Liver (tissue), 3 donors: ENCODE measurements at regions not wholly inside any gene's neighbourhood (a gene's known extent, or its start where the extent isn't known, plus 50 kb on each side); places are given as distances from the start of the nearest gene placed in this dataset.

Experiments used
- ATF3 ChIP-seq: IDR thresholded peaks from 2 replicates; pipeline ENCODE4 v1.6.1; 2016; ENCODE audit warnings: antibody characterized with exemption
- CTCF ChIP-seq: fragments of 150-350 bp; IDR thresholded peaks from 2 replicates; pipeline ENCODE4 v1.5.1; 2017; ENCODE audit warnings: improper control_type of control experiment, low read depth, low read length; ENCODE audit not compliant: missing input control
- EGR1 ChIP-seq, 2 donors: IDR thresholded peaks; 2 replicates each; pipeline ENCODE4 v1.6.1; 2016 to 2018; ENCODE audit warnings: antibody characterized with exemption in 2 of 2, low read depth in 2 of 2
- MAX ChIP-seq: IDR thresholded peaks from 2 replicates; pipeline ENCODE4 v1.6.1; 2016; ENCODE audit warnings: antibody characterized with exemption
- REST ChIP-seq: IDR thresholded peaks from 2 replicates; pipeline ENCODE4 v1.6.1; 2016; ENCODE audit warnings: antibody characterized with exemption, mild to moderate bottlenecking
- TAF1 ChIP-seq: conservative IDR thresholded peaks from 2 replicates; pipeline ENCODE4 v1.6.1; 2016; ENCODE audit warnings: antibody characterized with exemption, mild to moderate bottlenecking
- ZBTB33 ChIP-seq: IDR thresholded peaks from 2 replicates; pipeline ENCODE4 v1.6.1; 2016; ENCODE audit warnings: antibody characterized with exemption
- donor health status: healthy.
- donor health status: healthy.

GRCh38 chr2:161048317-161048716 is 111.9 kb upstream of the TANK start:
- no peak for TF ChIP-seq CTCF
- no peak for TF ChIP-seq TAF1
- TF ChIP-seq ATF3: no peak
- TF ChIP-seq REST: no peak
- TF ChIP-seq EGR1 (IDR thresholded peaks at IDR 0.05; ENCODE audit: low read depth in 2 of 2): no peak
- TF ChIP-seq MAX: no peak
- no peak for TF ChIP-seq ZBTB33
